ENCODE measurements at regions not wholly inside any gene's neighbourhood (a gene's known extent, or its start where the extent isn't known, plus 50 kb on each side); places are given as distances from the start of the nearest gene placed in this dataset.

DNA sequence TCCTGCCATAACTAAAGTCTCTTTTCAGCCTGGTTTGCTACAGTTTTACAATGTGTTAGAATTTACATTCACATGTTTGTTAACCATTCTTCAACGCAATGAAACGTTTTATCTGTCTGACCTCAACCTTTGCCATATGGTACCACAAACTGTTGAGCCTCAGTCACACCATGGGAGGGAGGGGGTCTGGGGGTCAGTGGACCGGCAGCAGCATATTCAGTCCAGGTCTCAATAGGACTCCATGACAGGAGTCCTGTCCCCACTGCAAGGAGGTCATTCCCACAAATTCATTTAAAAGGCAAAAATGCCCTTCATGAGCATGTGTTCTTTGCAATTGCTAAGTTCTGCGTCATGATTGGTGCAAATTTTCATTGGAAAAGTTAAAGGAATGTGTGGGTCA lies 66.6 kb upstream of the OLFM4 start:
- TF ChIP-seq FOXM1 (IDR thresholded peaks at IDR 0.05; ENCODE audit: borderline replicate concordance) (no peak), TARDBP (IDR thresholded peaks at IDR 0.05) (no peak), FOXA1 (IDR thresholded peaks at IDR 0.05) (no peak), SUZ12 (IDR thresholded peaks at IDR 0.05) (no peak), ELF4 (IDR thresholded peaks at IDR 0.05) (no peak), FOXK2 (IDR thresholded peaks at IDR 0.05) (no peak), ZNF384 (IDR thresholded peaks at IDR 0.05) (no peak)
